ENCODE measurements at regions not wholly inside any gene's neighbourhood (a gene's known extent, or its start where the extent isn't known, plus 50 kb on each side); places are given as distances from the start of the nearest gene placed in this dataset.

DNA sequence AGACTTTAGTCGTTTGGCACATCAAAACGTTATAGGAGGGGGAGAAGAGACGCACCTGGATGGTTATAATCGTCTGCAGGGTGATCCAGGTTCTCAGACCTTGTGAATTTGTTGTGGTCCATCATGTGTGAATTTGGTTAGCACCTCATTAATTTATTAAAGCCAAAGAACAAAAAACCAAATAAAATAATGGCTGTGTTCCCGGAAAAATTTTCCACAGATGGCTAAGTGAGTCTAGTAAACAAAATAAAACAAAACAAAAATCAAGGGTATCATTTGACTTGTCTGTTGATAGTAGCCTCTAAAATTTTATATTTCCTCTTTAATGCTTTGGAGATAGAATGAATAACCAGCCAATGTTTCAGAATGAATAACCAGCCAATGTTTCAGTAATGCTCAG lies 119.7 kb downstream of the ACTBL2 start:
- TF ChIP-seq, protein P1, sequence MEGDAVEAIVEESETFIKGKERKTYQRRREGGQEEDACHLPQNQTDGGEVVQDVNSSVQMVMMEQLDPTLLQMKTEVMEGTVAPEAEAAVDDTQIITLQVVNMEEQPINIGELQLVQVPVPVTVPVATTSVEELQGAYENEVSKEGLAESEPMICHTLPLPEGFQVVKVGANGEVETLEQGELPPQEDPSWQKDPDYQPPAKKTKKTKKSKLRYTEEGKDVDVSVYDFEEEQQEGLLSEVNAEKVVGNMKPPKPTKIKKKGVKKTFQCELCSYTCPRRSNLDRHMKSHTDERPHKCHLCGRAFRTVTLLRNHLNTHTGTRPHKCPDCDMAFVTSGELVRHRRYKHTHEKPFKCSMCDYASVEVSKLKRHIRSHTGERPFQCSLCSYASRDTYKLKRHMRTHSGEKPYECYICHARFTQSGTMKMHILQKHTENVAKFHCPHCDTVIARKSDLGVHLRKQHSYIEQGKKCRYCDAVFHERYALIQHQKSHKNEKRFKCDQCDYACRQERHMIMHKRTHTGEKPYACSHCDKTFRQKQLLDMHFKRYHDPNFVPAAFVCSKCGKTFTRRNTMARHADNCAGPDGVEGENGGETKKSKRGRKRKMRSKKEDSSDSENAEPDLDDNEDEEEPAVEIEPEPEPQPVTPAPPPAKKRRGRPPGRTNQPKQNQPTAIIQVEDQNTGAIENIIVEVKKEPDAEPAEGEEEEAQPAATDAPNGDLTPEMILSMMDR (IDR thresholded peaks at IDR 0.05) = no peak
- TF ChIP-seq POLR2A (IDR thresholded peaks at IDR 0.05) = no peak
